Calu3 (cell line): ENCODE measurements at regions not wholly inside any gene's neighbourhood (a gene's known extent, or its start where the extent isn't known, plus 50 kb on each side); places are given as distances from the start of the nearest gene placed in this dataset.

Experiments
- BruUV-seq: library from RNA; stranded (reverse); fragments of 400-500 nt; replicated peaks from 2 replicates; lab custom pipeline; 2021; lab: Mats Ljungman, UMichigan
- CTCF ChIA-PET: fragments of 300-600 bp; sonication (Branson Sonifier 250); formaldehyde crosslinking; loops from one replicate; lab custom pipeline; 2022; ENCODE audit warnings: antibody characterized with exemption; lab: Charles Lee
- DNase-seq: peaks from one replicate; pipeline ENCODE4 v3.0.0; 2022
- H3K27ac Mint-ChIP-seq: one replicate; pipeline ENCODE4 v1.8.0; 2022; ENCODE audit warnings: mixed read lengths; ENCODE audit not compliant: unreplicated experiment
- H3K27me3 Mint-ChIP-seq: one replicate; pipeline ENCODE4 v1.8.0; 2022; ENCODE audit warnings: mixed read lengths; ENCODE audit not compliant: unreplicated experiment
- H3K36me3 Mint-ChIP-seq: one replicate; pipeline ENCODE4 v1.8.0; 2022; ENCODE audit warnings: mild to moderate bottlenecking, moderate library complexity, mixed read lengths; ENCODE audit not compliant: insufficient read depth, unreplicated experiment
- H3K4me1 Mint-ChIP-seq: one replicate; pipeline ENCODE4 v1.8.0; 2022; ENCODE audit warnings: mild to moderate bottlenecking, low read depth, mixed read lengths; ENCODE audit not compliant: unreplicated experiment
- H3K4me3 Mint-ChIP-seq: one replicate; pipeline ENCODE4 v1.8.0; 2022; ENCODE audit warnings: mild to moderate bottlenecking, low read depth, moderate library complexity, mixed read lengths; ENCODE audit not compliant: unreplicated experiment
- H3K9me3 Mint-ChIP-seq: one replicate; pipeline ENCODE4 v1.8.0; 2022; ENCODE audit warnings: low read depth, mixed read lengths; ENCODE audit not compliant: unreplicated experiment
- intact Hi-C: fragments of 100-400 bp; cut with micrococcal nuclease; formaldehyde crosslinking; loops from one replicate; pipeline ENCODE4 v1.10.0; 2022; ENCODE audit not compliant: unreplicated experiment
- TF ChIP-seq, protein P1 (sequence below): fragments of 200-600 bp; IDR thresholded peaks from one replicate; pipeline ENCODE4 v1.8.0; 2022; ENCODE audit warnings: antibody characterized with exemption; ENCODE audit not compliant: unreplicated experiment

DNA sequence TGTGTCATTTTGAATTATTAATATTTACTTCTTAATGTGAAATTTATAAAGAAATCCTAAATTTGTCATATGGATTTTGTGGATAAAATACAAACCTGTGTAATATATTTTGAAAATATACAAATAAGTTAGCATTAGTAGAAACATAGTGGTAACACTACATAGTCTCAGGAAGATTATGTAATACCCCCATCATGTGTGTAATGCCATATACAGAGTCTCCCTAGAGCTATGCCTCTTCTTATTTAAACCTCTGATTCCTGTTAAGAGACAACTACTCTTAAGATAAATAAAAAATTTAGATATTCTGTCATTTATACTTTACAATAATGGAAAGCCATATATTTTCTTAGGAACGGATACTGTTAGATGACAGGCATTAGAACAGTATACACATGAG, 2012.0 kb upstream of the LRRTM1 start:
- no peaks in the 10 kb centered on the region for H3K27me3 Mint-ChIP-seq
- H3K27ac Mint-ChIP-seq, result no peak overlapping the region
- CTCF ChIA-PET, result no interaction called here
- no peaks in the 10 kb centered on the region for H3K4me1 Mint-ChIP-seq
- intact Hi-C loops, result no loop called here
- DNase-seq, result no peak
- H3K9me3 Mint-ChIP-seq, result peaks cover 8% of the 10 kb centered on the region
- no TSS peak for BruUV-seq
- H3K36me3 Mint-ChIP-seq, result no peaks in the 10 kb centered on the region
- no peak overlapping the region for H3K4me3 Mint-ChIP-seq
- TF ChIP-seq, protein P1, sequence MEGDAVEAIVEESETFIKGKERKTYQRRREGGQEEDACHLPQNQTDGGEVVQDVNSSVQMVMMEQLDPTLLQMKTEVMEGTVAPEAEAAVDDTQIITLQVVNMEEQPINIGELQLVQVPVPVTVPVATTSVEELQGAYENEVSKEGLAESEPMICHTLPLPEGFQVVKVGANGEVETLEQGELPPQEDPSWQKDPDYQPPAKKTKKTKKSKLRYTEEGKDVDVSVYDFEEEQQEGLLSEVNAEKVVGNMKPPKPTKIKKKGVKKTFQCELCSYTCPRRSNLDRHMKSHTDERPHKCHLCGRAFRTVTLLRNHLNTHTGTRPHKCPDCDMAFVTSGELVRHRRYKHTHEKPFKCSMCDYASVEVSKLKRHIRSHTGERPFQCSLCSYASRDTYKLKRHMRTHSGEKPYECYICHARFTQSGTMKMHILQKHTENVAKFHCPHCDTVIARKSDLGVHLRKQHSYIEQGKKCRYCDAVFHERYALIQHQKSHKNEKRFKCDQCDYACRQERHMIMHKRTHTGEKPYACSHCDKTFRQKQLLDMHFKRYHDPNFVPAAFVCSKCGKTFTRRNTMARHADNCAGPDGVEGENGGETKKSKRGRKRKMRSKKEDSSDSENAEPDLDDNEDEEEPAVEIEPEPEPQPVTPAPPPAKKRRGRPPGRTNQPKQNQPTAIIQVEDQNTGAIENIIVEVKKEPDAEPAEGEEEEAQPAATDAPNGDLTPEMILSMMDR, result no peak

DNA sequence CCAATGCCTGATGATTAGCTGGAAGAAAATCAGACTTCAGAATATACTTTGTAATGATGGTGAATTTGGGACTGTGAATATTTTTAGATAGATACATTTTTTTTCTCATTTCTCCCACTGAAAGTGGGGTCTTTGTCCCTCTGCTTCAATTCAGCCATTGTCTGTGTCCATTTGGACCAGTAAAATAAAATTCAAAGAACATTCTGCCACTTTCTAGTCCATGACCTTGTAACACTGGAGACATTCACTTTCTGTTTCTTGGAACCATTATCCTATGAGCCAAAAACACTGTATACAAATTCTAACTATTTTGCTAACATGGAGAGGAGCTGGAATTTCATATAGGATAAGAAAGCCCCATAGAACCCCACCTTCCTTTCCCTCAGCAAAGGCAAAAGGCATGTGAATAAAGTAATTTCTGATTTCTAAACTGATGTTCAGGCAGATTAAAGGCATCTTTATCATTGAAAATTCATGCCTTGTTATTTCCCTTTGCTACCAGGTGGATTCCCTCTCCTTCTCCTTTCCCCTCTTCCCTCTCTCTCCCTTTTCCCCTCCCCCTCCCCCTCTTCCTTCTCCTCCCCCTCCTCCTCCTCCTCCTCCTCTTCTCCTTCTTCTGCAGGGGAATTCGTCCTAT, 2010.4 kb upstream of the LRRTM1 start:
- TF ChIP-seq, protein P1, result no peak
- no TSS peak for BruUV-seq
- Mint-ChIP-seq H3K9me3 (peaks cover 3% of the 10 kb centered on the region), H3K36me3 (no peaks in the 10 kb centered on the region), H3K27me3 (no peaks in the 10 kb centered on the region), H3K4me3 (no peak overlapping the region), H3K27ac (no peak overlapping the region), H3K4me1 (no peaks in the 10 kb centered on the region)
- no peak for DNase-seq
- CTCF ChIA-PET, result no interaction called here
- intact Hi-C loops, result no loop called here

DNA sequence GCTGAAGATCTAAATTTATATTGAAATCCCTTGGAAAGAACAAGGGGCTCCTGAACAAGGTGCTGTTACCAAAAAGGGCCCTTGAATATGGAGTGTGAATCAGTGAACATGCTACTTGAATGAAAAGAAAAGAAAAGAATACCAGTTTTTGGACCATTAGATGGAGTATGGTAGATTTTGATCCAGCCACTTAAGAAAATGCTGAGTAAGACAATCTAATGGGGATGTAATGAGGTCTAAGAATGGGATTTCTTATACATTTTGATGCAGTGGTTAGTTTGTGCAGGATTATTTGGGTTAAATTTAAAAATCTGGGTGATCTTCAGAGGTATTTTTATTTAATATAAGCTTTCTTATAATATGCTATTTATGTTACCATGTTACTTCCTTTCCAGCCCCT, 2003.0 kb upstream of the LRRTM1 start:
- no TSS peak for BruUV-seq
- H3K27ac Mint-ChIP-seq, result no peak overlapping the region
- no peaks in the 10 kb centered on the region for H3K27me3 Mint-ChIP-seq
- H3K4me3 Mint-ChIP-seq, result no peak overlapping the region
- intact Hi-C loops, result no loop called here
- CTCF ChIA-PET, result no interaction called here
- no peak for DNase-seq
- H3K9me3 Mint-ChIP-seq, result no peaks in the 10 kb centered on the region
- H3K4me1 Mint-ChIP-seq, result no peaks in the 10 kb centered on the region
- H3K36me3 Mint-ChIP-seq, result no peaks in the 10 kb centered on the region
- TF ChIP-seq, protein P1, result no peak

DNA sequence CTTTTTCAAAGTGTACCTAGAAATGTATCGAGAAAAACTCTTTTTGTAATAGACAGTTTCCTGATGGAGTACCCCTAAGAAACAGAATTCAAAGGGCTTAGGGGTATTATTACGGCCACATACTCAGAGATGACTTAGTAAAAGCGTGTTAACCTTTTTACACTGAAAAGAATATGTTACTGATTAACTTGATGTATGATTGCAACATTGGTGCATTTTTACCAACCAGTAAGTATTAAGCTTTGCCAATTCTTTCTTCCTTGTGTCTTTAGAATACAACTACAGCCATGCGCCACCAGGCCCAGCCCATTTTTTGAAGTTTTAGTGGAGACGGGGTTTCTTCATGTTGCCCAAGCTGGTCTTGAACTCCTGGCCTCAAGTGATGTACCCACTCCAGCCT, 1997.0 kb upstream of the LRRTM1 start:
- no peak for DNase-seq
- intact Hi-C loops, result no loop called here
- no TSS peak for BruUV-seq
- TF ChIP-seq, protein P1, result no peak
- H3K36me3 Mint-ChIP-seq, result no peaks in the 10 kb centered on the region
- peaks cover 3% of the 10 kb centered on the region for H3K9me3 Mint-ChIP-seq
- CTCF ChIA-PET, result no interaction called here
- no peaks in the 10 kb centered on the region for H3K4me1 Mint-ChIP-seq
- H3K4me3 Mint-ChIP-seq, result no peak overlapping the region
- H3K27me3 Mint-ChIP-seq, result no peaks in the 10 kb centered on the region
- no peak overlapping the region for H3K27ac Mint-ChIP-seq
